HG02623 (cell line): ENCODE measurements at regions not wholly inside any gene's neighbourhood (a gene's known extent, or its start where the extent isn't known, plus 50 kb on each side); places are given as distances from the start of the nearest gene placed in this dataset.
A peak's percentile ranks its signal among the peaks of the same experiment; 100 is the strongest.

Experiments used
- ATAC-seq: cut with Tn5 transposase; IDR thresholded peaks from one replicate; pipeline ENCODE4 v1.9.1; 2021; ENCODE audit warnings: moderate library complexity; ENCODE audit not compliant: unreplicated experiment

- ATAC-seq = no peak
Observed at GRCh38 chr3:18127859-18128681, 297.1 kb downstream of the SATB1 start.

GRCh38 chr3:18127174-18127858, 297.8 kb downstream of the SATB1 start:
- peak; percentile 92 for ATAC-seq

GRCh38 chr3:18126772-18127171, 298.4 kb downstream of the SATB1 start:
- no peak for ATAC-seq

GRCh38 chr3:18124501-18124900, 300.6 kb downstream of the SATB1 start:
- no peak for ATAC-seq

GRCh38 chr3:18122264-18122663, 302.9 kb downstream of the SATB1 start:
- no peak for ATAC-seq

GRCh38 chr3:18121020-18121419, 304.1 kb downstream of the SATB1 start:
- ATAC-seq = no peak

- no peak for ATAC-seq
Observed at GRCh38 chr3:18119866-18120265, 305.3 kb downstream of the SATB1 start.

GRCh38 chr3:18114894-18115293, 310.2 kb downstream of the SATB1 start:
- no peak for ATAC-seq

- ATAC-seq = no peak
Observed at GRCh38 chr3:18113417-18113816, 311.7 kb downstream of the SATB1 start.

GRCh38 chr3:18112674-18113375, 312.3 kb downstream of the SATB1 start:
- ATAC-seq = no peak

GRCh38 chr3:18111796-18112232, 313.3 kb downstream of the SATB1 start:
- peak; percentile 90 for ATAC-seq

GRCh38 chr3:18103591-18103990, 321.5 kb downstream of the SATB1 start:
- ATAC-seq = no peak

GRCh38 chr3:18100121-18100520, 325.0 kb downstream of the SATB1 start:
- ATAC-seq = no peak

GRCh38 chr3:18099611-18100010, 325.5 kb downstream of the SATB1 start:
- ATAC-seq = no peak

GRCh38 chr3:18098960-18099587, 326.1 kb downstream of the SATB1 start:
- no peak for ATAC-seq

- ATAC-seq = no peak
Observed at GRCh38 chr3:18097989-18098388, 327.1 kb downstream of the SATB1 start.

- no peak for ATAC-seq
Observed at GRCh38 chr3:18097473-18097872, 327.7 kb downstream of the SATB1 start.

- no peak for ATAC-seq
Observed at GRCh38 chr3:18092726-18093125, 332.4 kb downstream of the SATB1 start.

- ATAC-seq = no peak
Observed at GRCh38 chr3:18090377-18090776, 334.8 kb downstream of the SATB1 start.

- no peak for ATAC-seq
Observed at GRCh38 chr3:18087988-18088387, 337.2 kb downstream of the SATB1 start.

GRCh38 chr3:18086760-18087159, 338.4 kb downstream of the SATB1 start:
- ATAC-seq = no peak
